Heart left ventricle (tissue), 16 donors: ENCODE measurements at regions not wholly inside any gene's neighbourhood (a gene's known extent, or its start where the extent isn't known, plus 50 kb on each side); places are given as distances from the start of the nearest gene placed in this dataset.

Source experiments
- ATAC-seq, 4 donors: fragments of 200-7000 bp; cut with Tn5 transposase; one replicate each; pipeline ENCODE4 v1.9.1; 2020 to 2022; ENCODE audit warnings: moderate library complexity in 4 of 4, mild to moderate bottlenecking in 3 of 4, moderate number of reproducible peaks in 1 of 4
- DNase-seq, 5 donors: peaks; one replicate each; pipeline ENCODE4 v3.0.0-alpha.2; 2020
- H3K27ac ChIP-seq, 12 donors: fragments of 200-600 bp; sonication (generic) in 4 of 12; one replicate each; pipeline versions ENCODE4 v1.5.0 to v1.8.0; 2016 to 2022; ENCODE audit warnings: mild to moderate bottlenecking in 2 of 12
- H3K27me3 ChIP-seq, 9 donors: fragments of 200-600 bp; sonication (generic) in 2 of 9; one replicate each; pipeline versions ENCODE4 v1.5.1 to v1.8.0; 2016 to 2022; ENCODE audit warnings: mild to moderate bottlenecking in 3 of 9
- H3K36me3 ChIP-seq, 9 donors: fragments of 200-600 bp; sonication (generic) in 2 of 9; one replicate each; pipeline versions ENCODE4 v1.5.0 to v1.8.0; 2018 to 2022; ENCODE audit warnings: mild to moderate bottlenecking in 2 of 9
- H3K4me1 ChIP-seq, 12 donors: fragments of 200-600 bp; sonication (generic) in 4 of 12; one replicate each; pipeline versions ENCODE4 v1.5.0 to v1.8.0; 2016 to 2022; ENCODE audit warnings: mild to moderate bottlenecking in 3 of 12
- H3K4me3 ChIP-seq, 12 donors: fragments of 200-600 bp; sonication (generic) in 4 of 12; one replicate each; pipeline versions ENCODE4 v1.5.0 to v1.8.0; 2017 to 2022; ENCODE audit warnings: mild to moderate bottlenecking in 9 of 12, moderate library complexity in 4 of 12
- H3K9me3 ChIP-seq, 12 donors: fragments of 200-600 bp; sonication (generic) in 4 of 12; one replicate each; pipeline versions ENCODE4 v1.5.0 to v1.8.0; 2016 to 2022; ENCODE audit warnings: mild to moderate bottlenecking in 1 of 12
- CTCF ChIP-seq, 12 donors: fragments of 200-600 bp; sonication (generic) in 4 of 12; IDR thresholded peaks; one replicate each; pipeline versions ENCODE4 v1.5.0 to v1.8.0; 2018 to 2022; ENCODE audit warnings: antibody characterized with exemption in 12 of 12, mild to moderate bottlenecking in 5 of 12
- POLR2A ChIP-seq, 2 donors: fragments of 450-650 bp; IDR thresholded peaks; one replicate each; pipeline ENCODE4 v1.6.1; 2017; ENCODE audit warnings: antibody characterized with exemption in 2 of 2, mild to moderate bottlenecking in 2 of 2, moderate library complexity in 2 of 2
- WGBS, 4 donors: extraction: QIAGEN DNeasy Blood & Tissue Kit in 2 of 4; methylation state at CpG; one replicate each; pipeline versions ENCODE4 v1.1.5 to v1.1.7; 2013 to 2018; 5-methylcytosine and 5-hydroxymethylcytosine counted together
- intact Hi-C, 10 donors: fragments of 100-400 bp; cut with DNase I; formaldehyde crosslinking; loops; one replicate each; pipeline versions ENCODE4 v1.11.1 to v1.14.2; 2022
- donor health status: ischemic (EF 13 %, LVEDD 7.1; RV severe dilation, severe dysfunction).
- donor health status: healthy with polysubstance abuse.
- donor health status: DM: no; HTN: yes; CAD: no.
- donor health status: DM: no; HTN: no; CAD: no.
- donor health status: ischemic (EF 25% LVEDD 6.9; RV normal size, moderate dysfunction).
- donor health status: ischemic (EF 25% LVEDD 5.7; RV mildly dilated, moderate dysfunction).
- donor health status: healthy.
- donor health status: DM: yes; HTN: yes; CAD: no.
- donor health status: ischemic (EF 35%, LVEDD 5.7; RV mildly dilated, moderate dysfunction).
- donor health status: nonischemic (EF 11% LVEDD 7.7; RV severe dilation, severe dysfunction).
- donor health status: DM: yes; HTN: yes; CAD: no.
- donor health status: PGD.
- donor health status: ischemic (EF 29% LVEDD 5.4; RV normal size, mild dysfunction).
- donor health status: nonischemic (EF 23%, LVEDD 6.1; RV moderate dilation, normal function).

- WGBS, 4 donors: 85 to 88% (median 87%) methylated on average over 4 of the region's 4 CpGs
- TF ChIP-seq CTCF (IDR thresholded peaks at IDR 0.05) (no peak), POLR2A (IDR thresholded peaks at IDR 0.05) (no peak)
- Histone ChIP-seq H3K9me3 (no peaks in the 10 kb centered on the region), H3K4me3 (no peak overlapping the region), H3K36me3 (no peaks in the 10 kb centered on the region), H3K27ac (no peak overlapping the region), H3K27me3 (no peaks in the 10 kb centered on the region), H3K4me1 (no peaks in the 10 kb centered on the region)
- ATAC-seq: no peak
- intact Hi-C loops: no loop called here
- no peak for DNase-seq
Observed at GRCh38 chr5:164869325-164869724, 1363.9 kb downstream of the MAT2B start.

GRCh38 chr5:164876793-164877192, 1371.4 kb downstream of the MAT2B start:
- Histone ChIP-seq H3K9me3 (peaks cover 0 to 36% (median 9%) of the 10 kb centered on the region in 12 donors), H3K27ac (no peak overlapping the region), H3K4me3 (no peak overlapping the region), H3K36me3 (no peaks in the 10 kb centered on the region), H3K27me3 (no peaks in the 10 kb centered on the region), H3K4me1 (no peaks in the 10 kb centered on the region)
- intact Hi-C loops: no loop called here
- TF ChIP-seq POLR2A (IDR thresholded peaks at IDR 0.05): no peak
- TF ChIP-seq CTCF (IDR thresholded peaks at IDR 0.05): no peak
- DNase-seq: no peak
- no peak for ATAC-seq
- 57 to 79% (median 63%) methylated on average over 1 of the region's 1 CpG for WGBS, 4 donors

GRCh38 chr5:164881442-164881841, 1376.0 kb downstream of the MAT2B start:
- Histone ChIP-seq H3K27ac (no peak overlapping the region), H3K4me1 (no peaks in the 10 kb centered on the region), H3K9me3 (peaks cover 0 to 18% (median 1%) of the 10 kb centered on the region in 12 donors), H3K4me3 (no peak overlapping the region), H3K27me3 (no peaks in the 10 kb centered on the region), H3K36me3 (no peaks in the 10 kb centered on the region)
- no peak for DNase-seq
- ATAC-seq: no peak
- 89 to 92% (median 91%) methylated on average over 12 of the region's 12 CpGs for WGBS, 4 donors
- intact Hi-C loops: no loop called here
- TF ChIP-seq POLR2A (IDR thresholded peaks at IDR 0.05) (no peak), CTCF (IDR thresholded peaks at IDR 0.05) (no peak)

- ATAC-seq: no peak
- intact Hi-C loops: no loop called here
Observed at GRCh38 chr5:164885179-164885578, 1379.8 kb downstream of the MAT2B start.

More at GRCh38 chr5:164885179-164885578, 1379.8 kb downstream of the MAT2B start:
- Histone ChIP-seq H3K4me1 (no peaks in the 10 kb centered on the region), H3K4me3 (no peak overlapping the region), H3K27me3 (no peaks in the 10 kb centered on the region), H3K9me3 (peaks cover 0 to 2% (median 0%) of the 10 kb centered on the region in 12 donors), H3K36me3 (no peaks in the 10 kb centered on the region), H3K27ac (no peak overlapping the region)
- TF ChIP-seq CTCF (IDR thresholded peaks at IDR 0.05) (no peak), POLR2A (IDR thresholded peaks at IDR 0.05) (no peak)
- no peak for DNase-seq
- WGBS, 4 donors: 58 to 81% (median 71%) methylated on average over 3 of the region's 3 CpGs
